ENCODE measurements at regions not wholly inside any gene's neighbourhood (a gene's known extent, or its start where the extent isn't known, plus 50 kb on each side); places are given as distances from the start of the nearest gene placed in this dataset.
A peak's percentile ranks its signal among the peaks of the same experiment; 100 is the strongest.

- no peaks in the 10 kb centered on the region for H3K36me3 ChIP-seq (replicated peaks; ENCODE audit: low read depth, low read length)
- no peaks in the 10 kb centered on the region for H3K79me2 ChIP-seq (ENCODE audit: low read length)
- no peak overlapping the region for H3K27ac ChIP-seq (ENCODE audit: low read length)
- no peak overlapping the region for H3K9ac ChIP-seq (ENCODE audit: low read length)
- no peaks in the 10 kb centered on the region for H3K27me3 ChIP-seq (ENCODE audit: low read depth, low read length)
- H3K4me1 ChIP-seq (ENCODE audit: low read length), result no peaks in the 10 kb centered on the region
- no peak overlapping the region for H3K4me3 ChIP-seq (ENCODE audit: low read length)
- H3K4me2 ChIP-seq (ENCODE audit: low read length), result 0 out of 2 replicates have a peak overlapping the region, but pooled peaks have one; percentile 10
- peak; percentile 76 for TF ChIP-seq CTCF (IDR thresholded peaks at IDR 0.05; ENCODE audit: low read depth, low read length)
- no peak for TF ChIP-seq EZH2phosphoT487 (IDR thresholded peaks at IDR 0.05; ENCODE audit: low read depth)
- no peak overlapping the region for H2AFZ ChIP-seq (ENCODE audit: low read depth, low read length)
- no peaks in the 10 kb centered on the region for H4K20me1 ChIP-seq (ENCODE audit: insufficient read depth, low read length)
- H3K9me3 ChIP-seq (ENCODE audit: insufficient read depth, low read length), result no peaks in the 10 kb centered on the region
These were observed 187.1 kb upstream of the BRINP1 start for GRCh38 chr9:119556129-119556875.

- H3K9me3 ChIP-seq (ENCODE audit: insufficient read depth, low read length), result no peaks in the 10 kb centered on the region
- no peaks in the 10 kb centered on the region for H3K36me3 ChIP-seq (replicated peaks; ENCODE audit: low read depth, low read length)
- no peak overlapping the region for H3K9ac ChIP-seq (ENCODE audit: low read length)
- H3K4me2 ChIP-seq (ENCODE audit: low read length), result no peak overlapping the region
- no peak for TF ChIP-seq CTCF (IDR thresholded peaks at IDR 0.05; ENCODE audit: low read depth, low read length)
- no peak for TF ChIP-seq EZH2phosphoT487 (IDR thresholded peaks at IDR 0.05; ENCODE audit: low read depth)
- no peaks in the 10 kb centered on the region for H3K79me2 ChIP-seq (ENCODE audit: low read length)
- H3K27ac ChIP-seq (ENCODE audit: low read length), result no peak overlapping the region
- no peaks in the 10 kb centered on the region for H3K4me1 ChIP-seq (ENCODE audit: low read length)
- no peaks in the 10 kb centered on the region for H4K20me1 ChIP-seq (ENCODE audit: insufficient read depth, low read length)
- no peaks in the 10 kb centered on the region for H3K27me3 ChIP-seq (ENCODE audit: low read depth, low read length)
- no peak overlapping the region for H2AFZ ChIP-seq (ENCODE audit: low read depth, low read length)
- no peak overlapping the region for H3K4me3 ChIP-seq (ENCODE audit: low read length)
These were observed 175.3 kb upstream of the BRINP1 start for GRCh38 chr9:119544492-119544891.

- no peaks in the 10 kb centered on the region for H4K20me1 ChIP-seq (ENCODE audit: insufficient read depth, low read length)
- H3K79me2 ChIP-seq (ENCODE audit: low read length), result no peaks in the 10 kb centered on the region
- no peak overlapping the region for H3K27ac ChIP-seq (ENCODE audit: low read length)
- H3K27me3 ChIP-seq (ENCODE audit: low read depth, low read length), result no peaks in the 10 kb centered on the region
- no peak for TF ChIP-seq CTCF (IDR thresholded peaks at IDR 0.05; ENCODE audit: low read depth, low read length)
- no peak overlapping the region for H2AFZ ChIP-seq (ENCODE audit: low read depth, low read length)
- no peak overlapping the region for H3K9ac ChIP-seq (ENCODE audit: low read length)
- no peaks in the 10 kb centered on the region for H3K9me3 ChIP-seq (ENCODE audit: insufficient read depth, low read length)
- no peaks in the 10 kb centered on the region for H3K4me1 ChIP-seq (ENCODE audit: low read length)
- no peak overlapping the region for H3K4me2 ChIP-seq (ENCODE audit: low read length)
- no peaks in the 10 kb centered on the region for H3K36me3 ChIP-seq (replicated peaks; ENCODE audit: low read depth, low read length)
- H3K4me3 ChIP-seq (ENCODE audit: low read length), result no peak overlapping the region
These were observed 167.9 kb upstream of the BRINP1 start for GRCh38 chr9:119537138-119537537.

GRCh38 chr9:119533504-119533903 lies 164.3 kb upstream of the BRINP1 start:
- TF ChIP-seq CTCF (IDR thresholded peaks at IDR 0.05; ENCODE audit: low read depth, low read length) (no peak), EZH2phosphoT487 (IDR thresholded peaks at IDR 0.05; ENCODE audit: low read depth) (no peak)
- H4K20me1 ChIP-seq (ENCODE audit: insufficient read depth, low read length), result no peaks in the 10 kb centered on the region

More at GRCh38 chr9:119533504-119533903, 164.3 kb upstream of the BRINP1 start:
- Histone ChIP-seq H3K27ac (ENCODE audit: low read length) (no peak overlapping the region), H3K9ac (ENCODE audit: low read length) (no peak overlapping the region), H3K79me2 (ENCODE audit: low read length) (no peaks in the 10 kb centered on the region), H2AFZ (ENCODE audit: low read depth, low read length) (no peak overlapping the region), H3K4me1 (ENCODE audit: low read length) (no peaks in the 10 kb centered on the region), H3K4me3 (ENCODE audit: low read length) (no peak overlapping the region), H3K4me2 (ENCODE audit: low read length) (no peak overlapping the region), H3K27me3 (ENCODE audit: low read depth, low read length) (0 out of 2 replicates have a peak, but pooled peaks cover 3% of the 10 kb centered on the region), H3K9me3 (ENCODE audit: insufficient read depth, low read length) (no peaks in the 10 kb centered on the region), H3K36me3 (replicated peaks; ENCODE audit: low read depth, low read length) (no peaks in the 10 kb centered on the region)

All from OCI-LY3 (cell line).